Activated T-cell treated with anti-CD3 and anti-CD28 coated beads, Interleukin-2, amount 50 U/mL, for 4 hours (primary cell): ENCODE measurements at regions not wholly inside any gene's neighbourhood (a gene's known extent, or its start where the extent isn't known, plus 50 kb on each side); places are given as distances from the start of the nearest gene placed in this dataset.
"Not testable (repeated sequence)": the region's sequence is repeated elsewhere in the genome, so short reads cannot be mapped to it uniquely, and the experiment has no call there.

Experiments
- ATAC-seq, 2 donors: fragments of 200-7000 bp; cut with Tn5 transposase; one replicate each; pipeline ENCODE4 v1.10.0; 2021
- DNase-seq: peaks from one replicate; pipeline ENCODE4 v3.0.0-alpha.2; 2020
- H3K27me3 Mint-ChIP-seq: one replicate; pipeline ENCODE4 v1.8.0; 2021; ENCODE audit warnings: low read depth, mixed read lengths
- H3K36me3 Mint-ChIP-seq: one replicate; pipeline ENCODE4 v1.8.0; 2022; ENCODE audit warnings: mixed read lengths; ENCODE audit not compliant: insufficient read depth
- H3K4me1 Mint-ChIP-seq: one replicate; pipeline ENCODE4 v1.8.0; 2021; ENCODE audit warnings: low read depth, mixed read lengths
- H3K4me3 Mint-ChIP-seq: one replicate; pipeline ENCODE4 v1.8.0; 2021; ENCODE audit warnings: mild to moderate bottlenecking, moderate library complexity, mixed read lengths
- H3K9me3 Mint-ChIP-seq: one replicate; pipeline ENCODE4 v1.8.0; 2021; ENCODE audit warnings: mixed read lengths

- Mint-ChIP-seq H3K27me3 (peaks cover 23% of the 10 kb centered on the region), H3K9me3 (peaks cover 22% of the 10 kb centered on the region), H3K4me1 (peaks cover 4% of the 10 kb centered on the region), H3K36me3 (no peaks in the 10 kb centered on the region), H3K4me3 (no peak overlapping the region)
- DNase-seq, result no peak
- ATAC-seq, result no peak
Measured at GRCh38 chr3:198096015-198096414, 136.0 kb downstream of the LMLN start.

GRCh38 chr3:198097048-198097447, 137.0 kb downstream of the LMLN start:
- H3K4me3 Mint-ChIP-seq, result no peak overlapping the region
- H3K4me1 Mint-ChIP-seq, result peaks cover 4% of the 10 kb centered on the region
- peaks cover 22% of the 10 kb centered on the region for H3K9me3 Mint-ChIP-seq
- ATAC-seq (no peak), DNase-seq (no peak)
- H3K36me3 Mint-ChIP-seq, result no peaks in the 10 kb centered on the region
- peaks cover 23% of the 10 kb centered on the region for H3K27me3 Mint-ChIP-seq

GRCh38 chr3:198098661-198099081, 138.7 kb downstream of the LMLN start:
- H3K9me3 Mint-ChIP-seq, result peaks cover 11% of the 10 kb centered on the region
- not testable (repeated sequence) for H3K4me3 Mint-ChIP-seq, H3K4me1 Mint-ChIP-seq, DNase-seq, H3K36me3 Mint-ChIP-seq, H3K27me3 Mint-ChIP-seq
- ATAC-seq, result peak in 1 of 2 donors; percentile 54

GRCh38 chr3:198103070-198103469, 143.1 kb downstream of the LMLN start:
- H3K36me3 Mint-ChIP-seq, H3K27me3 Mint-ChIP-seq, DNase-seq, H3K4me3 Mint-ChIP-seq, ATAC-seq: not testable (repeated sequence)
- peaks cover 18% of the 10 kb centered on the region for H3K9me3 Mint-ChIP-seq
- peaks cover 12% of the 10 kb centered on the region for H3K4me1 Mint-ChIP-seq

- Mint-ChIP-seq H3K4me1 (peaks cover 10% of the 10 kb centered on the region), H3K9me3 (peaks cover 14% of the 10 kb centered on the region), H3K36me3 (peaks cover 2% of the 10 kb centered on the region), H3K27me3 (peaks cover 12% of the 10 kb centered on the region), H3K4me3 (no peak overlapping the region)
- DNase-seq (no peak), ATAC-seq (no peak)
Measured at GRCh38 chr3:198106265-198106664, 146.2 kb downstream of the LMLN start.

GRCh38 chr3:198107840-198108734, 148.1 kb downstream of the LMLN start:
- Mint-ChIP-seq H3K36me3 (peaks cover 2% of the 10 kb centered on the region), H3K4me1 (peaks cover 13% of the 10 kb centered on the region), H3K4me3 (no peak overlapping the region), H3K27me3 (peaks cover 20% of the 10 kb centered on the region), H3K9me3 (peaks cover 17% of the 10 kb centered on the region)
- ATAC-seq (no peak), DNase-seq (no peak)

GRCh38 chr3:198109883-198110282, 149.9 kb downstream of the LMLN start:
- H3K36me3 Mint-ChIP-seq, result peaks cover 2% of the 10 kb centered on the region
- H3K9me3 Mint-ChIP-seq, result peaks cover 24% of the 10 kb centered on the region
- ATAC-seq, result no peak
- no peak for DNase-seq
- peaks cover 35% of the 10 kb centered on the region for H3K27me3 Mint-ChIP-seq
- H3K4me3 Mint-ChIP-seq, result no peak overlapping the region
- peaks cover 20% of the 10 kb centered on the region for H3K4me1 Mint-ChIP-seq

- DNase-seq (no peak), ATAC-seq (no peak)
- Mint-ChIP-seq H3K4me3 (no peak overlapping the region), H3K9me3 (peaks cover 19% of the 10 kb centered on the region), H3K27me3 (peaks cover 46% of the 10 kb centered on the region), H3K4me1 (peaks cover 10% of the 10 kb centered on the region), H3K36me3 (peaks cover 2% of the 10 kb centered on the region)
Measured at GRCh38 chr3:198112031-198112430, 152.0 kb downstream of the LMLN start.

- Mint-ChIP-seq H3K9me3 (peaks cover 15% of the 10 kb centered on the region), H3K27me3 (peaks cover 50% of the 10 kb centered on the region), H3K4me3 (peak overlapping the region; percentile 35), H3K36me3 (peaks cover 2% of the 10 kb centered on the region), H3K4me1 (peaks cover 10% of the 10 kb centered on the region)
- ATAC-seq, result peak in 1 of 2 donors; percentile 14
- DNase-seq, result no peak
Measured at GRCh38 chr3:198113206-198114053, 153.4 kb downstream of the LMLN start.

GRCh38 chr3:198114516-198114915, 154.5 kb downstream of the LMLN start:
- not testable (repeated sequence) for H3K4me1 Mint-ChIP-seq, H3K36me3 Mint-ChIP-seq, ATAC-seq, H3K4me3 Mint-ChIP-seq, DNase-seq
- Mint-ChIP-seq H3K9me3 (peaks cover 15% of the 10 kb centered on the region), H3K27me3 (peaks cover 50% of the 10 kb centered on the region)

- not testable (repeated sequence) for H3K4me3 Mint-ChIP-seq, H3K9me3 Mint-ChIP-seq, DNase-seq, H3K4me1 Mint-ChIP-seq, H3K27me3 Mint-ChIP-seq, ATAC-seq, H3K36me3 Mint-ChIP-seq
Measured at GRCh38 chr3:198122184-198122583, 162.2 kb downstream of the LMLN start.

GRCh38 chr3:198137038-198137835, 177.2 kb downstream of the LMLN start:
- not testable (repeated sequence) for H3K4me1 Mint-ChIP-seq, ATAC-seq, H3K27me3 Mint-ChIP-seq, DNase-seq, H3K9me3 Mint-ChIP-seq, H3K4me3 Mint-ChIP-seq, H3K36me3 Mint-ChIP-seq

GRCh38 chr3:198138205-198138604, 178.2 kb downstream of the LMLN start:
- H3K27me3 Mint-ChIP-seq, H3K9me3 Mint-ChIP-seq, H3K4me1 Mint-ChIP-seq, ATAC-seq, DNase-seq, H3K4me3 Mint-ChIP-seq, H3K36me3 Mint-ChIP-seq: not testable (repeated sequence)

GRCh38 chr3:198139037-198139436, 179.0 kb downstream of the LMLN start:
- not testable (repeated sequence) for H3K9me3 Mint-ChIP-seq, H3K4me3 Mint-ChIP-seq

More at GRCh38 chr3:198139037-198139436, 179.0 kb downstream of the LMLN start:
- not testable (repeated sequence) for H3K4me1 Mint-ChIP-seq, H3K27me3 Mint-ChIP-seq, ATAC-seq, H3K36me3 Mint-ChIP-seq, DNase-seq
